Osteoblast (primary cell): ENCODE measurements at regions not wholly inside any gene's neighbourhood (a gene's known extent, or its start where the extent isn't known, plus 50 kb on each side); places are given as distances from the start of the nearest gene placed in this dataset.

Experiments
- DNase-seq: peaks from one replicate; pipeline ENCODE4 v3.0.0; 2011; ENCODE audit warnings: low spot score, mixed read lengths; ENCODE audit not compliant: insufficient read length; ENCODE audit errors: missing footprints
- H2AFZ ChIP-seq: 2 replicates; pipeline ENCODE4 v1.6.0; 2011; ENCODE audit warnings: mild to moderate bottlenecking, low read length
- H3K27ac ChIP-seq: 2 replicates; pipeline ENCODE4 v1.5.1; 2011; ENCODE audit warnings: mild to moderate bottlenecking, low read depth, low read length, moderate library complexity
- H3K27me3 ChIP-seq: 2 replicates; pipeline ENCODE4 v1.6.0; 2012; ENCODE audit warnings: mild to moderate bottlenecking, control low read depth, inconsistent platforms, low read length, moderate library complexity; ENCODE audit not compliant: insufficient read depth
- H3K36me3 ChIP-seq: 2 replicates; pipeline ENCODE4 v1.5.1; 2011; ENCODE audit warnings: mild to moderate bottlenecking, low read length, control low read depth, moderate library complexity; ENCODE audit not compliant: insufficient read depth
- H3K4me1 ChIP-seq: 2 replicates; pipeline ENCODE4 v1.5.1; 2011; ENCODE audit warnings: mild to moderate bottlenecking, low read length, control low read depth, moderate library complexity; ENCODE audit not compliant: insufficient read depth
- H3K4me2 ChIP-seq: 2 replicates; pipeline ENCODE4 v1.6.0; 2011; ENCODE audit warnings: mild to moderate bottlenecking, low read length; ENCODE audit not compliant: insufficient read depth
- H3K4me3 ChIP-seq: fragments of 200-600 bp; sonication (generic); 3 replicates; pipeline ENCODE4 v1.5.1; 2012; ENCODE audit warnings: mild to moderate bottlenecking, low read length, inconsistent platforms; ENCODE audit not compliant: insufficient read depth
- H3K79me2 ChIP-seq: 2 replicates; pipeline ENCODE4 v1.6.0; 2012; ENCODE audit warnings: mild to moderate bottlenecking, low read length, control low read depth, inconsistent platforms; ENCODE audit not compliant: insufficient read depth
- H3K9me3 ChIP-seq: 2 replicates; pipeline ENCODE4 v1.5.1; 2011; ENCODE audit warnings: low read depth, low read length, control low read depth
- H4K20me1 ChIP-seq: 2 replicates; pipeline ENCODE4 v1.6.0; 2012; ENCODE audit warnings: mild to moderate bottlenecking, low read length, control low read depth; ENCODE audit not compliant: insufficient read depth
- TF ChIP-seq, protein P1 (sequence below): IDR thresholded peaks from 2 replicates; pipeline ENCODE4 v1.5.1; 2011; ENCODE audit warnings: mild to moderate bottlenecking, low read depth, low read length, moderate library complexity; ENCODE audit errors: extremely low read depth

DNA sequence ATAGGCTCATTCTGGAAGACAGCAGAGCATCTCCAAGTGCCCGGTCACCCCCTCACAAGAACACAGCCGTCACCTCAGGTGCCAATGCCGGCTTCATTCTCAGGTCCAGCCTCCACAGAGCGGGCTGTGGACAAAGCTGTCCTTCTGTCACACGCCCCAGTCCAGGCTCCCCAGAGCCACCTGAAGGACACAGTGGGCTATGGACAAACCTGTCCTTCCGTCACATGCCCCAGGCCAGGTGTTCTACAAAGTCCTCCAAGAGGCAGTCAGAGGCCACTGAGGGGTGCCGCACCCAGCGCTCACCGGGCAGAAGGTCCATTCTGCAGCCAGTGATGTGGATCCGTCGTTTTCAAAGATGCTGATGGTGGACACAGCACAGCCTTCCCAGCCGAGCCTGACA, 173.2 kb upstream of the PPP2R2D start:
- Histone ChIP-seq H3K4me1 (no peaks in the 10 kb centered on the region), H3K4me2 (no peak overlapping the region), H3K27me3 (no peaks in the 10 kb centered on the region), H3K27ac (no peak overlapping the region), H4K20me1 (no peaks in the 10 kb centered on the region), H2AFZ (no peak overlapping the region), H3K4me3 (no peak overlapping the region), H3K9me3 (no peaks in the 10 kb centered on the region), H3K36me3 (no peaks in the 10 kb centered on the region), H3K79me2 (no peaks in the 10 kb centered on the region)
- TF ChIP-seq, protein P1, sequence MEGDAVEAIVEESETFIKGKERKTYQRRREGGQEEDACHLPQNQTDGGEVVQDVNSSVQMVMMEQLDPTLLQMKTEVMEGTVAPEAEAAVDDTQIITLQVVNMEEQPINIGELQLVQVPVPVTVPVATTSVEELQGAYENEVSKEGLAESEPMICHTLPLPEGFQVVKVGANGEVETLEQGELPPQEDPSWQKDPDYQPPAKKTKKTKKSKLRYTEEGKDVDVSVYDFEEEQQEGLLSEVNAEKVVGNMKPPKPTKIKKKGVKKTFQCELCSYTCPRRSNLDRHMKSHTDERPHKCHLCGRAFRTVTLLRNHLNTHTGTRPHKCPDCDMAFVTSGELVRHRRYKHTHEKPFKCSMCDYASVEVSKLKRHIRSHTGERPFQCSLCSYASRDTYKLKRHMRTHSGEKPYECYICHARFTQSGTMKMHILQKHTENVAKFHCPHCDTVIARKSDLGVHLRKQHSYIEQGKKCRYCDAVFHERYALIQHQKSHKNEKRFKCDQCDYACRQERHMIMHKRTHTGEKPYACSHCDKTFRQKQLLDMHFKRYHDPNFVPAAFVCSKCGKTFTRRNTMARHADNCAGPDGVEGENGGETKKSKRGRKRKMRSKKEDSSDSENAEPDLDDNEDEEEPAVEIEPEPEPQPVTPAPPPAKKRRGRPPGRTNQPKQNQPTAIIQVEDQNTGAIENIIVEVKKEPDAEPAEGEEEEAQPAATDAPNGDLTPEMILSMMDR, result no peak
- no peak for DNase-seq

DNA sequence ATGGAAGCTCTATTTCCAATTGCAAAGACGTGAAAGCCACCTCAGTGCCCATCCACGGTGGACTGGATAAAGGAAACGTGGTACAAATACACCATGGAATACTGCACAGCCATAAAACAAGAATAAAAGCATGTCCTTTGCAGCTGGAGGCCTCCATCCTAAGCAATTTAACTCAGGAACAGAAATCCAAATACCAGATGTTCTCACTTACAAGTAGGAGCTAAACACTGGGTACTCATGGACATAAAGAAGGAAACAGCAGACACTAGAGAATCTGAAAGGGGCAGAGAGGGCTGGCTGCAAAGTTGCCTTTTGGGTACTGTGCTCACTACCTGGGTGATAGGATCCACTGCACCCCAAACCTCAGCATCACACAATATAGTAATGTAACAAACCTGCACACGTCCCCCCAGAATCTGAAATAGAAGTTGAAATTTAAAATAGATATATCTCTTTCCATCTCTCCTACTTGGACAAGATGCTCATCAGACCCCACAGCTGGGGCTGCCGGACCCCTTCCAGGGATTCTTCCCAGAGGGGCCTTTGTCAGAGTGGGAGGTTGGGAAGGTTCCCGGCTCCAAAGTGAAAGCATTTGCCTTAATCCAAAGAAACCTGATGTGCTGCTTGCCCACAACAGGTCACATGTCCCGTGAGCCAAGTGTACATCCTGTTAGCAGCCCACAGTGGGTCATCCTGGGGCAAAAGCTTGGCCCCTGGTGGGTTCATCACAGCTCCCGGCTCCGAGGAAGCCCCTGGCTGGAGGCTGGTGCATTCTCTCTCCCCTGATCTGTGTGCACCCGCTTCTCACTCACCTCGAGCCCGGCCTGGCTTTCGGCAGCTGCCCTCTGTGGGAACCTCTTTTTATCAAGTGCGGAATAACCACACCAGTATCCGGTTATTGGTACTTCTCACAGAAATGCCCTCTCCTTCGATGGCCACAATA, 172.3 kb upstream of the PPP2R2D start:
- H3K4me1 ChIP-seq, result no peaks in the 10 kb centered on the region
- H2AFZ ChIP-seq, result no peak overlapping the region
- H4K20me1 ChIP-seq, result no peaks in the 10 kb centered on the region
- no peaks in the 10 kb centered on the region for H3K79me2 ChIP-seq
- H3K9me3 ChIP-seq, result no peaks in the 10 kb centered on the region
- no peak overlapping the region for H3K4me2 ChIP-seq
- no peaks in the 10 kb centered on the region for H3K27me3 ChIP-seq
- TF ChIP-seq, protein P1, result no peak
- H3K4me3 ChIP-seq, result no peak overlapping the region
- no peak overlapping the region for H3K27ac ChIP-seq
- no peaks in the 10 kb centered on the region for H3K36me3 ChIP-seq
- peak; percentile 77 for DNase-seq

- Histone ChIP-seq H3K4me1 (no peaks in the 10 kb centered on the region), H2AFZ (no peak overlapping the region), H3K9me3 (no peaks in the 10 kb centered on the region), H3K36me3 (no peaks in the 10 kb centered on the region), H3K79me2 (no peaks in the 10 kb centered on the region), H3K4me3 (no peak overlapping the region), H3K27me3 (no peaks in the 10 kb centered on the region), H3K27ac (no peak overlapping the region), H4K20me1 (no peaks in the 10 kb centered on the region), H3K4me2 (no peak overlapping the region)
- no peak for DNase-seq
- TF ChIP-seq, protein P1, result no peak
Observed at GRCh38 chr10:131729361-131729760, 171.4 kb upstream of the PPP2R2D start.

DNA sequence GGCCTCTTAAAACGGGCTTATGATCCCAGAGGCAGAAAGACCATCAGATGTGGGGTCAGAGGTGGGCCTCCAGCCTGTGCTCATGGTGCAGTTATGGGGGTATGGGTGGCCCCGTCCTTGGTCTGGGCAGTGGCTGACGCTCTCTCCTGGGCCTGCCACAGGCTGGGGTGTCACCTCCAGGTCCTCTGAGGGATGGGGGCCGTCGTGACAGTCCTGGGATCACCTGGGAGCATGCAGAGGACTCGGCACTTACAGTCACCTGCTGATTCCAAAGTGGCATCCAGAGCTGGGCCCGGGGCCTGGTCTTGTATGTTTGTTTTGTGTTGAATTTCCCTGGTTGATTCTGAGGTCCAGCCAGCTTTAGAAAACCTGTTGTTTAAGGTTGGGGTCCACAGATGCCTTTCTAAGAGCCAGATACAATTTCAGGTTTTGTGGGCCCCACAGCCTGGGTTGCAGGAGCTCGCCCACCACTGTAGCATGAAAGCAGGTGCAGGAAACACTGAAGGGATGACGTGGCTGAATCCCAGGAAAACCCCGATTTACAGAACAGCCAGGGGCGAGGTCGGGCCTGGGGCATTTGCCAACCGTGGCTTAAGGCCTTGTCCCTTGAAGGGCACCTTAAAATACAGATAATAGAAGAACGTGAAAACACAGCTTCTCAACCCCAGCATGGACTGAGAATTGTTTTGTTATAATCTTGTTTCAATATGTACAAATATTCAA, 170.7 kb upstream of the PPP2R2D start:
- H3K27ac ChIP-seq, result no peak overlapping the region
- H4K20me1 ChIP-seq, result no peaks in the 10 kb centered on the region
- no peak overlapping the region for H3K4me2 ChIP-seq
- no peaks in the 10 kb centered on the region for H3K4me1 ChIP-seq
- H3K4me3 ChIP-seq, result no peak overlapping the region
- TF ChIP-seq, protein P1, result no peak
- DNase-seq, result no peak
- H3K27me3 ChIP-seq, result no peaks in the 10 kb centered on the region
- H3K36me3 ChIP-seq, result no peaks in the 10 kb centered on the region
- H3K9me3 ChIP-seq, result no peaks in the 10 kb centered on the region
- no peaks in the 10 kb centered on the region for H3K79me2 ChIP-seq
- no peak overlapping the region for H2AFZ ChIP-seq
